Liver (tissue), 3 donors: ENCODE measurements at regions not wholly inside any gene's neighbourhood (a gene's known extent, or its start where the extent isn't known, plus 50 kb on each side); places are given as distances from the start of the nearest gene placed in this dataset.

ENCODE experiments used
- EGR1 ChIP-seq, 2 donors: IDR thresholded peaks; 2 replicates each; pipeline ENCODE4 v1.6.1; 2016 to 2018; ENCODE audit warnings: antibody characterized with exemption in 2 of 2, low read depth in 2 of 2
- FOXA1 ChIP-seq: IDR thresholded peaks from 2 replicates; pipeline ENCODE4 v1.6.1; 2016; ENCODE audit warnings: antibody characterized with exemption
- GABPA ChIP-seq, 2 donors: IDR thresholded peaks in 1 of 2; conservative IDR thresholded peaks in 1 of 2; 2 replicates each; pipeline ENCODE4 v1.6.1; 2016; ENCODE audit warnings: antibody characterized with exemption in 2 of 2, mild to moderate bottlenecking in 1 of 2, moderate library complexity in 1 of 2
- HNF4A ChIP-seq, 2 donors: conservative IDR thresholded peaks; 2 replicates each; pipeline ENCODE4 v1.6.1; 2016; ENCODE audit warnings: antibody characterized with exemption in 2 of 2, mild to moderate bottlenecking in 2 of 2
- JUND ChIP-seq, 2 donors: IDR thresholded peaks; 2 replicates each; pipeline ENCODE4 v1.6.1; 2016; ENCODE audit warnings: antibody characterized with exemption in 2 of 2
- RAD21 ChIP-seq, 2 donors: IDR thresholded peaks; 2 replicates each; pipeline ENCODE4 v1.6.1; 2016; ENCODE audit warnings: antibody characterized with exemption in 2 of 2, mild to moderate bottlenecking in 2 of 2
- RXRA ChIP-seq, 2 donors: IDR thresholded peaks; 2 replicates each; pipeline ENCODE4 v1.6.1; 2017 to 2018; ENCODE audit warnings: antibody characterized with exemption in 2 of 2, mild to moderate bottlenecking in 1 of 2
- SP1 ChIP-seq: IDR thresholded peaks from 2 replicates; pipeline ENCODE4 v1.6.1; 2018; ENCODE audit warnings: antibody characterized with exemption, mild to moderate bottlenecking
- TAF1 ChIP-seq: conservative IDR thresholded peaks from 2 replicates; pipeline ENCODE4 v1.6.1; 2016; ENCODE audit warnings: antibody characterized with exemption, mild to moderate bottlenecking
- YY1 ChIP-seq: IDR thresholded peaks from 2 replicates; pipeline ENCODE4 v1.6.1; 2016; ENCODE audit warnings: antibody characterized with exemption, mild to moderate bottlenecking
- TF ChIP-seq, protein P1 (sequence below): fragments of 150-350 bp; IDR thresholded peaks from 2 replicates; pipeline ENCODE4 v1.5.1; 2017; ENCODE audit warnings: improper control_type of control experiment, low read depth, low read length; ENCODE audit not compliant: missing input control
- TF ChIP-seq, protein P2 (sequence below): IDR thresholded peaks from 2 replicates; pipeline ENCODE4 v1.6.1; 2016; ENCODE audit warnings: antibody characterized with exemption
- TF ChIP-seq, protein P3 (sequence below): IDR thresholded peaks from 2 replicates; pipeline ENCODE4 v1.6.1; 2016; ENCODE audit warnings: antibody characterized with exemption
- TF ChIP-seq, protein P4 (sequence below): IDR thresholded peaks from 2 replicates; pipeline ENCODE4 v1.6.1; 2016; ENCODE audit warnings: antibody characterized with exemption, mild to moderate bottlenecking
- donor health status: healthy.
- donor health status: healthy.

DNA sequence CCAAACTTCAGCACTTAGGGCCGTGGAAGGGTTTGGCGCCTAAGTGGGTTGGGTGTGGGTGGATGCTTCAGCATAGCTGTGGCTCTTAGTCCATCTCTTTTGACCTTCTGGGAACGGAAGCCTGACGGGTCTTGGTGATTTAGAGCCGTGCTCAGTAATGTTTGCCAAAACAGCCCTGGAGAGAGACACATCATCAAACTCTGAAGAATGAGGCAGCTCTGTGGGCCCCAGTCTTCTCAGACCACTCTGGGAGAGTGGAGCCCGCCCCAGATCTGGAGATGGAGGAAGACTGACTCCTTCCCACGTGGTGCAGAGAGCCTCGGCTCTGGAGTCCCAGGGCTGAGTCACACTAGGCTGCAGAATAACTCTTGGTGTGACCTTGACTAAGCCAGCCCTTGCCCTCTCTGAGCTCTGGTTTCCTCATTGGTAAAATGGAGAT is 168.9 kb downstream of the C11orf91 start:
- TF ChIP-seq, protein P1, sequence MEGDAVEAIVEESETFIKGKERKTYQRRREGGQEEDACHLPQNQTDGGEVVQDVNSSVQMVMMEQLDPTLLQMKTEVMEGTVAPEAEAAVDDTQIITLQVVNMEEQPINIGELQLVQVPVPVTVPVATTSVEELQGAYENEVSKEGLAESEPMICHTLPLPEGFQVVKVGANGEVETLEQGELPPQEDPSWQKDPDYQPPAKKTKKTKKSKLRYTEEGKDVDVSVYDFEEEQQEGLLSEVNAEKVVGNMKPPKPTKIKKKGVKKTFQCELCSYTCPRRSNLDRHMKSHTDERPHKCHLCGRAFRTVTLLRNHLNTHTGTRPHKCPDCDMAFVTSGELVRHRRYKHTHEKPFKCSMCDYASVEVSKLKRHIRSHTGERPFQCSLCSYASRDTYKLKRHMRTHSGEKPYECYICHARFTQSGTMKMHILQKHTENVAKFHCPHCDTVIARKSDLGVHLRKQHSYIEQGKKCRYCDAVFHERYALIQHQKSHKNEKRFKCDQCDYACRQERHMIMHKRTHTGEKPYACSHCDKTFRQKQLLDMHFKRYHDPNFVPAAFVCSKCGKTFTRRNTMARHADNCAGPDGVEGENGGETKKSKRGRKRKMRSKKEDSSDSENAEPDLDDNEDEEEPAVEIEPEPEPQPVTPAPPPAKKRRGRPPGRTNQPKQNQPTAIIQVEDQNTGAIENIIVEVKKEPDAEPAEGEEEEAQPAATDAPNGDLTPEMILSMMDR = no peak
- TF ChIP-seq, protein P2, sequence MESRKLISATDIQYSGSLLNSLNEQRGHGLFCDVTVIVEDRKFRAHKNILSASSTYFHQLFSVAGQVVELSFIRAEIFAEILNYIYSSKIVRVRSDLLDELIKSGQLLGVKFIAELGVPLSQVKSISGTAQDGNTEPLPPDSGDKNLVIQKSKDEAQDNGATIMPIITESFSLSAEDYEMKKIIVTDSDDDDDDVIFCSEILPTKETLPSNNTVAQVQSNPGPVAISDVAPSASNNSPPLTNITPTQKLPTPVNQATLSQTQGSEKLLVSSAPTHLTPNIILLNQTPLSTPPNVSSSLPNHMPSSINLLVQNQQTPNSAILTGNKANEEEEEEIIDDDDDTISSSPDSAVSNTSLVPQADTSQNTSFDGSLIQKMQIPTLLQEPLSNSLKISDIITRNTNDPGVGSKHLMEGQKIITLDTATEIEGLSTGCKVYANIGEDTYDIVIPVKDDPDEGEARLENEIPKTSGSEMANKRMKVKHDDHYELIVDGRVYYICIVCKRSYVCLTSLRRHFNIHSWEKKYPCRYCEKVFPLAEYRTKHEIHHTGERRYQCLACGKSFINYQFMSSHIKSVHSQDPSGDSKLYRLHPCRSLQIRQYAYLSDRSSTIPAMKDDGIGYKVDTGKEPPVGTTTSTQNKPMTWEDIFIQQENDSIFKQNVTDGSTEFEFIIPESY = no peak
- no peak for TF ChIP-seq TAF1
- TF ChIP-seq, protein P3, sequence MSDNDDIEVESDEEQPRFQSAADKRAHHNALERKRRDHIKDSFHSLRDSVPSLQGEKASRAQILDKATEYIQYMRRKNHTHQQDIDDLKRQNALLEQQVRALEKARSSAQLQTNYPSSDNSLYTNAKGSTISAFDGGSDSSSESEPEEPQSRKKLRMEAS = no peak
- no peak for TF ChIP-seq JUND (IDR thresholded peaks at IDR 0.05)
- TF ChIP-seq SP1 = no peak
- TF ChIP-seq YY1 = no peak
- no peak for TF ChIP-seq RAD21 (IDR thresholded peaks at IDR 0.05)
- no peak for TF ChIP-seq HNF4A (conservative IDR thresholded peaks at IDR 0.05)
- TF ChIP-seq, protein P4, sequence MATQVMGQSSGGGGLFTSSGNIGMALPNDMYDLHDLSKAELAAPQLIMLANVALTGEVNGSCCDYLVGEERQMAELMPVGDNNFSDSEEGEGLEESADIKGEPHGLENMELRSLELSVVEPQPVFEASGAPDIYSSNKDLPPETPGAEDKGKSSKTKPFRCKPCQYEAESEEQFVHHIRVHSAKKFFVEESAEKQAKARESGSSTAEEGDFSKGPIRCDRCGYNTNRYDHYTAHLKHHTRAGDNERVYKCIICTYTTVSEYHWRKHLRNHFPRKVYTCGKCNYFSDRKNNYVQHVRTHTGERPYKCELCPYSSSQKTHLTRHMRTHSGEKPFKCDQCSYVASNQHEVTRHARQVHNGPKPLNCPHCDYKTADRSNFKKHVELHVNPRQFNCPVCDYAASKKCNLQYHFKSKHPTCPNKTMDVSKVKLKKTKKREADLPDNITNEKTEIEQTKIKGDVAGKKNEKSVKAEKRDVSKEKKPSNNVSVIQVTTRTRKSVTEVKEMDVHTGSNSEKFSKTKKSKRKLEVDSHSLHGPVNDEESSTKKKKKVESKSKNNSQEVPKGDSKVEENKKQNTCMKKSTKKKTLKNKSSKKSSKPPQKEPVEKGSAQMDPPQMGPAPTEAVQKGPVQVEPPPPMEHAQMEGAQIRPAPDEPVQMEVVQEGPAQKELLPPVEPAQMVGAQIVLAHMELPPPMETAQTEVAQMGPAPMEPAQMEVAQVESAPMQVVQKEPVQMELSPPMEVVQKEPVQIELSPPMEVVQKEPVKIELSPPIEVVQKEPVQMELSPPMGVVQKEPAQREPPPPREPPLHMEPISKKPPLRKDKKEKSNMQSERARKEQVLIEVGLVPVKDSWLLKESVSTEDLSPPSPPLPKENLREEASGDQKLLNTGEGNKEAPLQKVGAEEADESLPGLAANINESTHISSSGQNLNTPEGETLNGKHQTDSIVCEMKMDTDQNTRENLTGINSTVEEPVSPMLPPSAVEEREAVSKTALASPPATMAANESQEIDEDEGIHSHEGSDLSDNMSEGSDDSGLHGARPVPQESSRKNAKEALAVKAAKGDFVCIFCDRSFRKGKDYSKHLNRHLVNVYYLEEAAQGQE = no peak
- no peak for TF ChIP-seq FOXA1
- no peak for TF ChIP-seq GABPA (IDR thresholded peaks at IDR 0.05 in 1 of 2, conservative IDR thresholded peaks at IDR 0.05 in 1 of 2)
- TF ChIP-seq EGR1 (IDR thresholded peaks at IDR 0.05; ENCODE audit: low read depth in 2 of 2) = no peak
- TF ChIP-seq RXRA (IDR thresholded peaks at IDR 0.05) = no peak
